ENCODE measurements at regions not wholly inside any gene's neighbourhood (a gene's known extent, or its start where the extent isn't known, plus 50 kb on each side); places are given as distances from the start of the nearest gene placed in this dataset.
"Not testable (repeated sequence)": the region's sequence is repeated elsewhere in the genome, so short reads cannot be mapped to it uniquely, and the experiment has no call there.

GRCh38 chr5:165026971-165027370 is 1521.6 kb downstream of the MAT2B start:
- no peak overlapping the region for H3K4me3 ChIP-seq (ENCODE audit: low read length)
- DNase-seq (ENCODE audit: low read depth), result no peak
- TF ChIP-seq CTCF (conservative IDR thresholded peaks at IDR 0.05; ENCODE audit: low read depth, low read length), result no peak

DNA sequence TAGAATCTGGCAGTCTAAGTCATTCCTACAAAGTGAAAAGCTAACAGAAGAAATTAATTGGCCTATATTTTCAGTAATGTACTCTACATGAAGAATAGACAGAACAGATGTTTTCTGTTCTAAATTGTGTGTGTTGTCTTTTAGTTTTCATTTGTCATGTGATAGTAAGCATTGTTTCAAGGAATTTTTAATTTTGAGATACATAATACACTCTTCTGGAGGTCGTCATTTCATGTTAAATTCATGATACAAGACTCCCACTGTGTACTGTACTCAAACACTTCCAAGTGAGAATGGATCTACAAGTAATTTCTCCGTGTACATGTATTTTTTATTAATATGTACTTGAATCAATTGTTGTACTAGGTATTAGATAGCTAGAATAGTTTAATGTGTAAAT is 1522.9 kb downstream of the MAT2B start:
- DNase-seq (ENCODE audit: low read depth), result no peak
- TF ChIP-seq CTCF (conservative IDR thresholded peaks at IDR 0.05; ENCODE audit: low read depth, low read length), result no peak
- H3K4me3 ChIP-seq (ENCODE audit: low read length), result no peak overlapping the region

GRCh38 chr5:165029099-165029870 is 1523.9 kb downstream of the MAT2B start:
- no peak for DNase-seq (ENCODE audit: low read depth)
- no peak overlapping the region for H3K4me3 ChIP-seq (ENCODE audit: low read length)
- TF ChIP-seq CTCF (conservative IDR thresholded peaks at IDR 0.05; ENCODE audit: low read depth, low read length), result peak; percentile 63

DNA sequence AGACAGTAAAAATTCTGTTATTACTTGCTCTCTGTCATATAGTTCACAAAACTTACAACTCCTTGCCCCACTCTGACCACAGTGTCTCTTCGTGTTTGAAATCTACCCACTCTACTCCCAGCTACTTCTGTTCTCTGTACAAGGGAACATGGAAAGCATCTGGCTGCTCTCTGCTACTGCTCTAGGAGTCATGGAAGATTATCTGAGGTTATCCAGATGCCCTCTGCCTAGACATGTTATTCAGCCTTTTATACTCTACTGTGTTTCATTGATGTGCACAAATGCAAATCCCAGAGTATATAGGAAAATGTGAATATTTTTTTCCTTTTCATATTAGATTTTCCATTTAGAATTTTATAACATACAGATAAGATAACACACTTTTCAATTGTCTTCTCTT is 1525.6 kb downstream of the MAT2B start:
- no peak overlapping the region for H3K4me3 ChIP-seq (ENCODE audit: low read length)
- DNase-seq (ENCODE audit: low read depth), result no peak
- TF ChIP-seq CTCF (conservative IDR thresholded peaks at IDR 0.05; ENCODE audit: low read depth, low read length), result no peak

- no peak overlapping the region for H3K4me3 ChIP-seq (ENCODE audit: low read length)
- no peak for TF ChIP-seq CTCF (conservative IDR thresholded peaks at IDR 0.05; ENCODE audit: low read depth, low read length)
- no peak for DNase-seq (ENCODE audit: low read depth)
Measured at GRCh38 chr5:165031371-165031770, 1526.0 kb downstream of the MAT2B start.

GRCh38 chr5:165035520-165035919 is 1530.1 kb downstream of the MAT2B start:
- H3K4me3 ChIP-seq (ENCODE audit: low read length), result no peak overlapping the region
- peak; percentile 62 for DNase-seq (ENCODE audit: low read depth)
- TF ChIP-seq CTCF (conservative IDR thresholded peaks at IDR 0.05; ENCODE audit: low read depth, low read length), result no peak

DNA sequence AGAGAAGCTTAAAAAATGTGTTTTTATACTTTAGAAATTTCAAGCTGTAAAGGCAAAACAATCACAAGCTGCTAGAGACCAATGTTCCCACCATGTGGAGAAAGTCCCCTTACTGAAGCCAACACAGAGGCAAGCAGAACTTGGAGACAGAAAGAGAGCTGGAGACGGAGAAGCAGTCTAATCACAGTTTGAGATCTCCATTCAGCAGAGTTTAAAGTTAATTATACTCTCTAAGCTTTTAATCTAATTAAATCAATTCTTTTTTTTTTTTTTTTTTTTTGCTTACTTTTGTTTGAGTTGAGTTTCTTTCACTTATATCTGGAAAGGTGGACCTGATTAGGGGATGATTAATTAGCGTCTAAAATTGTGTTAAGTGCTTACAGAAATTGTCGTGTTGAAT is 1534.3 kb downstream of the MAT2B start:
- no peak overlapping the region for H3K4me3 ChIP-seq (ENCODE audit: low read length)
- TF ChIP-seq CTCF (conservative IDR thresholded peaks at IDR 0.05; ENCODE audit: low read depth, low read length), result no peak
- no peak for DNase-seq (ENCODE audit: low read depth)

GRCh38 chr5:165045941-165046340 is 1540.5 kb downstream of the MAT2B start:
- DNase-seq (ENCODE audit: low read depth); H3K4me3 ChIP-seq (ENCODE audit: low read length): not testable (repeated sequence)
